IMR-90 (cell line): ENCODE measurements at regions not wholly inside any gene's neighbourhood (a gene's known extent, or its start where the extent isn't known, plus 50 kb on each side); places are given as distances from the start of the nearest gene placed in this dataset.

Experiments
- ATAC-seq: fragments of 200-7000 bp; cut with Tn5 transposase; 2 replicates; pipeline ENCODE4 v1.9.1; 2020; ENCODE audit warnings: low read depth, mild to moderate bottlenecking, moderate library complexity
- BruUV-seq: library from RNA; stranded (reverse); fragments of 400-500 nt; replicated peaks from 2 replicates; lab custom pipeline; 2021; lab: Mats Ljungman, UMichigan
- CTCF ChIA-PET: fragments of 300-600 bp; formaldehyde crosslinking; extraction: SDS; loops from one replicate; lab custom pipeline; 2021; ENCODE audit warnings: antibody characterized with exemption; lab: Yijun Ruan, JAX
- POLR2A ChIA-PET: fragments of 300-600 bp; sonication (Branson Sonifier 250); formaldehyde crosslinking; loops from one replicate; lab custom pipeline; 2022; ENCODE audit warnings: antibody characterized with exemption; ENCODE audit not compliant: unreplicated experiment; lab: Charles Lee
- DNase-seq: peaks from one replicate; pipeline ENCODE4 v3.0.0; 2013
- H2AFZ ChIP-seq: replicated peaks from 2 replicates; pipeline ENCODE3; 2013; ENCODE audit warnings: low read length, mild to moderate bottlenecking; ENCODE audit not compliant: poor library complexity
- H2AK5ac ChIP-seq: 2 replicates; pipeline ENCODE4 v1.6.1; 2013; ENCODE audit warnings: low read depth, low read length, inconsistent platforms
- H2AK9ac ChIP-seq: replicated peaks from 2 replicates; pipeline ENCODE3; 2013; ENCODE audit warnings: mild to moderate bottlenecking, low read depth, low read length, moderate library complexity; ENCODE audit not compliant: poor library complexity
- H2BK120ac ChIP-seq: 2 replicates; pipeline ENCODE4 v1.6.1; 2013; ENCODE audit warnings: low read depth, low read length, inconsistent platforms
- H2BK15ac ChIP-seq: 3 replicates; pipeline ENCODE4 v1.6.1; 2013; ENCODE audit warnings: low read depth, low read length, inconsistent platforms
- H2BK20ac ChIP-seq: 2 replicates; pipeline ENCODE4 v1.6.1; 2013; ENCODE audit warnings: low read depth, mild to moderate bottlenecking, inconsistent platforms, low read length, moderate library complexity
- H2BK5ac ChIP-seq: 2 replicates; pipeline ENCODE4 v1.6.1; 2013; ENCODE audit warnings: mild to moderate bottlenecking, low read depth, low read length, inconsistent platforms; ENCODE audit not compliant: poor library complexity, severe bottlenecking
- H3K14ac ChIP-seq: replicated peaks from 2 replicates; pipeline ENCODE4 v1.6.1; 2013; ENCODE audit warnings: low read depth, low read length, inconsistent platforms
- H3K18ac ChIP-seq: 2 replicates; pipeline ENCODE4 v1.6.1; 2013; ENCODE audit warnings: low read depth, low read length, control low read depth
- H3K23ac ChIP-seq: 2 replicates; pipeline ENCODE4 v1.6.1; 2013; ENCODE audit warnings: low read depth, low read length, inconsistent platforms
- H3K27ac ChIP-seq: 2 replicates; pipeline ENCODE4 v1.5.1; 2013; ENCODE audit warnings: mild to moderate bottlenecking, control low read depth, low read length; ENCODE audit not compliant: insufficient read depth
- H3K27me3 ChIP-seq: 2 replicates; pipeline ENCODE4 v1.6.1; 2013; ENCODE audit warnings: low read length; ENCODE audit not compliant: control insufficient read depth, insufficient read depth
- H3K36me3 ChIP-seq: 2 replicates; pipeline ENCODE4 v1.6.1; 2013; ENCODE audit warnings: low read length, mixed read lengths; ENCODE audit not compliant: control insufficient read depth, insufficient read depth
- H3K4ac ChIP-seq: 2 replicates; pipeline ENCODE4 v1.6.1; 2013; ENCODE audit warnings: low read depth, low read length, inconsistent platforms
- H3K4me1 ChIP-seq: 2 replicates; pipeline ENCODE4 v1.6.1; 2013; ENCODE audit warnings: low read length, mixed read lengths; ENCODE audit not compliant: control insufficient read depth, insufficient read depth
- H3K4me2 ChIP-seq: 2 replicates; pipeline ENCODE4 v1.6.1; 2013; ENCODE audit warnings: low read depth, mild to moderate bottlenecking, control low read depth, low read length, moderate library complexity
- H3K4me3 ChIP-seq: 2 replicates; pipeline ENCODE4 v1.5.1; 2013; ENCODE audit warnings: low read depth, mild to moderate bottlenecking, control low read depth, low read length, moderate library complexity; ENCODE audit not compliant: insufficient read depth
- H3K56ac ChIP-seq: 2 replicates; pipeline ENCODE4 v1.6.1; 2013; ENCODE audit warnings: low read length, inconsistent platforms; ENCODE audit not compliant: insufficient read depth; ENCODE audit errors: extremely low read depth
- H3K79me1 ChIP-seq, 2 experiments: 2 replicates each; pipeline ENCODE4 v1.6.1; 2013; ENCODE audit warnings: low read length in 2 of 2, inconsistent platforms in 1 of 2, low read depth in 1 of 2
- H3K9ac ChIP-seq: 2 replicates; pipeline ENCODE4 v1.6.1; 2013; ENCODE audit warnings: low read depth, low read length, control low read depth
- H3K9me1 ChIP-seq: 2 replicates; pipeline ENCODE4 v1.6.1; 2013; ENCODE audit warnings: low read length, inconsistent platforms; ENCODE audit not compliant: insufficient read depth
- H3K9me3 ChIP-seq: 2 replicates; pipeline ENCODE4 v1.6.1; 2013; ENCODE audit warnings: low read length; ENCODE audit not compliant: control insufficient read depth, insufficient read depth
- H4K20me1 ChIP-seq: 2 replicates; pipeline ENCODE4 v1.6.1; 2013; ENCODE audit warnings: low read length, inconsistent platforms; ENCODE audit not compliant: insufficient read depth
- H4K5ac ChIP-seq: 2 replicates; pipeline ENCODE4 v1.6.1; 2013; ENCODE audit warnings: mild to moderate bottlenecking, low read depth, low read length, control low read depth
- H4K8ac ChIP-seq, 2 experiments: 2 replicates each; pipeline ENCODE4 v1.6.1; 2013; ENCODE audit warnings: low read depth in 2 of 2, low read length in 2 of 2, control low read depth in 1 of 2, inconsistent platforms in 1 of 2
- H4K91ac ChIP-seq: 2 replicates; pipeline ENCODE4 v1.6.1; 2013; ENCODE audit warnings: low read depth, low read length, inconsistent platforms; ENCODE audit not compliant: insufficient read depth
- BHLHE40 ChIP-seq: fragments of 150-350 bp; IDR thresholded peaks from 2 replicates; pipeline ENCODE4 v1.6.1; 2016; ENCODE audit warnings: mild to moderate bottlenecking, low read depth, low read length
- CEBPB ChIP-seq: IDR thresholded peaks from 2 replicates; pipeline ENCODE4 v1.6.1; 2012; ENCODE audit warnings: low read depth, low read length, improper control_type of control experiment
- CHD1 ChIP-seq: IDR thresholded peaks from 2 replicates; pipeline ENCODE4 v1.6.1; 2012; ENCODE audit warnings: low read depth, low read length, improper control_type of control experiment
- CTCF ChIP-seq: conservative IDR thresholded peaks from 2 replicates; pipeline ENCODE4 v1.5.1; 2012; ENCODE audit warnings: mild to moderate bottlenecking, low read depth, low read length, improper control_type of control experiment
- FOS ChIP-seq: fragments of 150-350 bp; IDR thresholded peaks from 2 replicates; pipeline ENCODE4 v1.6.1; 2016; ENCODE audit warnings: low read depth, low read length
- MAFK ChIP-seq: IDR thresholded peaks from 2 replicates; pipeline ENCODE4 v1.6.1; 2012; ENCODE audit warnings: low read depth, low read length, improper control_type of control experiment
- MAZ ChIP-seq: IDR thresholded peaks from 2 replicates; pipeline ENCODE4 v1.6.1; 2012; ENCODE audit warnings: low read depth, mild to moderate bottlenecking, low read length, improper control_type of control experiment, moderate library complexity, borderline replicate concordance
- MXI1 ChIP-seq: IDR thresholded peaks from 2 replicates; pipeline ENCODE4 v1.6.1; 2012; ENCODE audit warnings: low read depth, mild to moderate bottlenecking, low read length, moderate library complexity, borderline replicate concordance
- NFE2L2 ChIP-seq: fragments of 150-350 bp; IDR thresholded peaks from 2 replicates; pipeline ENCODE4 v1.6.1; 2016; ENCODE audit warnings: low read depth, mild to moderate bottlenecking, low read length
- POLR2A ChIP-seq: IDR thresholded peaks from 2 replicates; pipeline ENCODE4 v1.6.1; 2012; ENCODE audit warnings: mild to moderate bottlenecking, low read depth, low read length
- RAD21 ChIP-seq: IDR thresholded peaks from 2 replicates; pipeline ENCODE4 v1.6.1; 2012; ENCODE audit warnings: low read length, improper control_type of control experiment
- RCOR1 ChIP-seq: IDR thresholded peaks from 2 replicates; pipeline ENCODE4 v1.6.1; 2012; ENCODE audit warnings: mild to moderate bottlenecking, low read length, improper control_type of control experiment; ENCODE audit not compliant: insufficient replicate concordance
- RFX5 ChIP-seq: IDR thresholded peaks from 2 replicates; pipeline ENCODE4 v1.8.0; 2012; ENCODE audit warnings: low read depth, mild to moderate bottlenecking, low read length, moderate library complexity
- SMC3 ChIP-seq: fragments of 150-350 bp; IDR thresholded peaks from 2 replicates; pipeline ENCODE4 v1.6.1; 2016; ENCODE audit warnings: low read depth, mild to moderate bottlenecking, antibody characterized with exemption, low read length, moderate library complexity
- USF2 ChIP-seq: fragments of 150-350 bp; IDR thresholded peaks from 2 replicates; pipeline ENCODE4 v1.6.1; 2017; ENCODE audit warnings: mild to moderate bottlenecking, antibody characterized with exemption, low read length, low read depth
- WGBS, 2 experiments: methylation state at CpG; one replicate each; pipeline versions ENCODE4 v1.1.5 to v1.1.7; 2013; ENCODE audit warnings: missing lambda C conversion rate in 2 of 2; ENCODE audit not compliant: insufficient read length in 1 of 2; ENCODE audit errors: extremely low coverage in 2 of 2; 5-methylcytosine and 5-hydroxymethylcytosine counted together
- dilution Hi-C: fragments of 300-500 bp; cut with HindIII; formaldehyde crosslinking; loops from one replicate; pipeline ENCODE4 v1.14.3; 2018; ENCODE audit warnings: low sequenced_read_pairs; ENCODE audit not compliant: unreplicated experiment
- in situ Hi-C: fragments of 300-500 bp; cut with MboI; formaldehyde crosslinking; loops from 3 replicates; pipeline ENCODE4 v1.14.3; 2019; ENCODE audit warnings: low sequenced_read_pairs, inconsistent platforms, mixed read lengths
- intact Hi-C: fragments of 100-400 bp; cut with micrococcal nuclease; formaldehyde crosslinking; loops from 2 replicates; pipeline ENCODE4 v1.10.0; 2022
- TF ChIP-seq, protein P1 (sequence below): fragments of 150-350 bp; IDR thresholded peaks from 2 replicates; pipeline ENCODE4 v1.6.1; 2016; ENCODE audit warnings: low read depth, mild to moderate bottlenecking, low read length, moderate library complexity, borderline replicate concordance

GRCh38 chr5:74973694-74974093 lies 78.7 kb downstream of the GCNT4 start:
- no peak overlapping the region for H3K18ac ChIP-seq
- no peak overlapping the region for H3K4me2 ChIP-seq
- no peak overlapping the region for H3K23ac ChIP-seq
- DNase-seq (no peak), ATAC-seq (no peak)
- H4K5ac ChIP-seq: no peak overlapping the region
- BruUV-seq: no TSS peak
- no peak overlapping the region for H3K4me3 ChIP-seq
- H3K9me1 ChIP-seq: no peaks in the 10 kb centered on the region
- no peaks in the 10 kb centered on the region for H4K20me1 ChIP-seq
- TF ChIP-seq MXI1 (no peak), SMC3 (no peak), CTCF (no peak), RFX5 (no peak), RAD21 (no peak), POLR2A (no peak), USF2 (no peak), BHLHE40 (no peak), FOS (no peak), NFE2L2 (no peak), CHD1 (no peak), RCOR1 (no peak), CEBPB (no peak), MAFK (no peak), MAZ (no peak)
- TF ChIP-seq, protein P1, sequence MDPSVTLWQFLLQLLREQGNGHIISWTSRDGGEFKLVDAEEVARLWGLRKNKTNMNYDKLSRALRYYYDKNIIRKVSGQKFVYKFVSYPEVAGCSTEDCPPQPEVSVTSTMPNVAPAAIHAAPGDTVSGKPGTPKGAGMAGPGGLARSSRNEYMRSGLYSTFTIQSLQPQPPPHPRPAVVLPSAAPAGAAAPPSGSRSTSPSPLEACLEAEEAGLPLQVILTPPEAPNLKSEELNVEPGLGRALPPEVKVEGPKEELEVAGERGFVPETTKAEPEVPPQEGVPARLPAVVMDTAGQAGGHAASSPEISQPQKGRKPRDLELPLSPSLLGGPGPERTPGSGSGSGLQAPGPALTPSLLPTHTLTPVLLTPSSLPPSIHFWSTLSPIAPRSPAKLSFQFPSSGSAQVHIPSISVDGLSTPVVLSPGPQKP: no peak
- no peak overlapping the region for H3K27ac ChIP-seq
- H3K9me3 ChIP-seq: peaks cover 3% of the 10 kb centered on the region
- H3K79me1 ChIP-seq: no peaks in the 10 kb centered on the region
- in situ Hi-C loops: no loop called here
- no peaks in the 10 kb centered on the region for H3K27me3 ChIP-seq
- no peak overlapping the region for H2AFZ ChIP-seq
- no peak overlapping the region for H4K91ac ChIP-seq
- no peak overlapping the region for H3K4ac ChIP-seq
- no peak overlapping the region for H2BK5ac ChIP-seq
- no peak overlapping the region for H3K56ac ChIP-seq
- dilution Hi-C loops: no loop called here
- no peak overlapping the region for H2AK9ac ChIP-seq
- H3K4me1 ChIP-seq: no peaks in the 10 kb centered on the region
- H3K9ac ChIP-seq: no peak overlapping the region
- no peak overlapping the region for H2AK5ac ChIP-seq
- H2BK120ac ChIP-seq: no peak overlapping the region
- H2BK15ac ChIP-seq: no peak overlapping the region
- WGBS, 2 experiments: no CpG with 5 or more reads among the region's 2 CpGs
- H4K8ac ChIP-seq: no peak overlapping the region
- no peaks in the 10 kb centered on the region for H3K36me3 ChIP-seq
- no peak overlapping the region for H3K14ac ChIP-seq
- ChIA-PET POLR2A (no interaction called here), CTCF (interaction anchor here (0.7 kb wide), 1 partner anchor 263 kb away, joined by 3 read pairs; the partner anchor contains the start of gene ANKRD31)
- no peak overlapping the region for H2BK20ac ChIP-seq
- intact Hi-C loops: no loop called here
